SK-N-MC (cell line): ENCODE measurements at regions not wholly inside any gene's neighbourhood (a gene's known extent, or its start where the extent isn't known, plus 50 kb on each side); places are given as distances from the start of the nearest gene placed in this dataset.

Source experiments
- DNase-seq: peaks from one replicate; pipeline ENCODE4 v3.0.0-alpha.2; 2011; ENCODE audit warnings: low read depth, low spot score
- H3K27ac ChIP-seq: fragments of 200-600 bp; sonication (generic); 2 replicates; pipeline ENCODE4 v1.5.1; 2016; ENCODE audit warnings: mixed run types
- H3K36me3 ChIP-seq: fragments of 200-600 bp; sonication (generic); 2 replicates; pipeline ENCODE4 v1.6.1; 2017; ENCODE audit warnings: antibody characterized with exemption, low read length, mixed read lengths; ENCODE audit not compliant: insufficient read depth
- H3K4me3 ChIP-seq: fragments of 200-600 bp; sonication (generic); 2 replicates; pipeline ENCODE4 v1.5.1; 2016
- H3K9ac ChIP-seq: fragments of 200-600 bp; sonication (generic); 2 replicates; pipeline ENCODE4 v1.8.0; 2017; ENCODE audit warnings: mixed run types, mixed read lengths; ENCODE audit not compliant: insufficient read length
- H3K9me3 ChIP-seq: fragments of 200-600 bp; sonication (generic); 2 replicates; pipeline ENCODE4 v1.6.1; 2017; ENCODE audit warnings: low read depth, mild to moderate bottlenecking, antibody characterized with exemption, low read length, moderate library complexity, mixed read lengths
- EZH2 ChIP-seq: fragments of 200-600 bp; sonication (generic); IDR thresholded peaks from one replicate; pipeline ENCODE4 v1.6.1; 2017; ENCODE audit warnings: antibody characterized with exemption
- FOXP2 ChIP-seq: optimal IDR thresholded peaks from 2 replicates; pipeline ENCODE3; 2011; ENCODE audit warnings: mild to moderate bottlenecking, moderate library complexity; ENCODE audit not compliant: insufficient read depth; ENCODE audit errors: extremely low read length, control extremely low read depth
- POLR2AphosphoS5 ChIP-seq: IDR thresholded peaks from 2 replicates; pipeline ENCODE4 v1.6.1; 2012; ENCODE audit warnings: mild to moderate bottlenecking, low read depth, low read length, borderline replicate concordance

DNA sequence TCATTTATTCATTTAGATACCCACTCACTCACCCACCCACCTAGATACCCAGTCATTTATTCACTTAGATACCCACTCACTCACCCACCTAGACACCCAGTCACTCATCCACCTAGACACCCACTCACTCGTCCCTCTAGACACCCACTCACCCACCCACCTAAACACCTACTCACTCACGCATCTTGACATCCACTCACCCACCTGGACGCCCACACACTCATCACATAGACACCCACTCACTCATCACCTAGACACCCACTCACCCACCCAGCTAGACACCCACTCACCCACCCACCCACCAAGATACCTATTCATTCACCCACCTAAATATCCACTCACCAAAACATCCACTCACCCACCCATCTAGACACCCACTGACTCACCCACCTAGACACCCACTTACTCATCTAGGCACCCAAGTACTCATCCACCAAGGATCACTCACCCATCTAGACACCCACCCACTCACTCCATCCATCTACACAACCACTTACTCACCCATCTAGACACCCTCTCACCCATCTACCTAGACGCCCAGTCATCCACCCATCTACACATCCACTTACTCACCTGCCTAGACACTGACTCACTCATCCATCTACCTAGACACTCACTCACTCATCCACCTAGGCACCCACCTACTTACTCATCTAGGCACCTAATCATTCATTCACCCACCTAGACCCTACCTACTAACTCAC lies 723.7 kb upstream of the RAB6C start:
- no peaks in the 10 kb centered on the region for H3K9me3 ChIP-seq
- H3K9ac ChIP-seq, result no peak overlapping the region
- no peak overlapping the region for H3K27ac ChIP-seq
- no peak overlapping the region for H3K4me3 ChIP-seq
- TF ChIP-seq FOXP2 (no peak), POLR2AphosphoS5 (no peak), EZH2 (no peak)
- no peaks in the 10 kb centered on the region for H3K36me3 ChIP-seq
- no peak for DNase-seq

DNA sequence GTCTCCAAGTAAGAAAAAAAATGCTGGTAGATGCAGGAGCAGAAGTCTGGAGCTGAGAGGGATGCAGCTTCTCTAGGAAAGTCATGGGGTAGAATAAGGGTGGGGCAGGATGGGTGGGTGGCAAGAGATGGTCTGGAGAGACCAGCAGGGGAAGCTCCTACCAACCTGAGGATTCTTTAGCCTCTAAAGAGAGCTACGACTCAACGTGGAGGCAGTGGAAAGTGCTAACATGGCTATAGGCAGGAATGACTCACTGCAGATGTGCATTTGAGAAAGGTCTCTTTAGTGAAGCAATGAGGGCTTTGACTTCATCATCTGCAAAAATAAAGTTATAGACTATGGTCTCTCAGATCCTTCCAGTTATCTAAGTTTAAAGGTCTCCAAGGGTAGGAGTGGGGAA lies 722.8 kb upstream of the RAB6C start:
- TF ChIP-seq EZH2, result no peak
- no peak for TF ChIP-seq FOXP2
- TF ChIP-seq POLR2AphosphoS5, result no peak
- no peak for DNase-seq
- Histone ChIP-seq H3K36me3 (no peaks in the 10 kb centered on the region), H3K9ac (no peak overlapping the region), H3K27ac (no peak overlapping the region), H3K9me3 (no peaks in the 10 kb centered on the region), H3K4me3 (no peak overlapping the region)

DNA sequence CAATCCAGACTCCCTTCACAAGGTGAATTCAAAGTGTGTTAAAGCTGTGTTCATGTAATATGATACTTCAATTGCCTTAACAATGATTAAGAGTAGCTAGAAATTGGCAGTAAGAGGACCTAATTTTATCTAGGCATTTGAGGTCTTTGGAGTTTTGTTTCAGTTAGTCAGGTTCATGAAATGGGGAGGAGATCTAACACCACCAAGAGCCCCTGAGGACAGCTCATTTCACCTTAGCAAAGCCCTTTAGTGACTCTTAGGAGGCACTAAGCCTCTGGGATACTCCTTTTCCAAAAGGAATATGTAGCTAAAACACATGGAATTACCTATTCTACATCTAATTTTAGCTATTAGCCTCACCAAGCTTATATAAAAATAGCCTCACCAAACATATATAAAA lies 716.5 kb upstream of the RAB6C start:
- Histone ChIP-seq H3K9ac (no peak overlapping the region), H3K4me3 (no peak overlapping the region), H3K27ac (no peak overlapping the region), H3K36me3 (no peaks in the 10 kb centered on the region), H3K9me3 (no peaks in the 10 kb centered on the region)
- DNase-seq, result no peak
- no peak for TF ChIP-seq FOXP2
- TF ChIP-seq POLR2AphosphoS5, result no peak
- no peak for TF ChIP-seq EZH2

DNA sequence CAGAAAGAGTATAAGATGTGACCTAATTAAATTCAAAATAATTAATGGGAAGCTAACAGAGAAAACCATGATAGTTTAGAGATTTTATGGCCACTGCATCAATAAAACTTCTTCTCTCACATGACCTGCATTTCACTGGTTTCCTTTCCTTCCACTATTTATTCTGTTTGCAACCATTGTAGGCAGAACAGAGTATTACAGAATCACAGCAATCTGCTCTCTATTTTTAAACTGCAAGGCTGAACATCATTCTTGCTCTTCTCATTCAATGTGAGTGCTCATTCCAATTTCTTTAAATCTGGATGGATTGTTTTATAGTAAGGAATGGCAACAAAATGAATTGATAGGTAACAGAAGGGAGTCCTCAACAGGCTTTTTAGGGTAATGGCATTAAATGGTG lies 715.5 kb upstream of the RAB6C start:
- Histone ChIP-seq H3K9me3 (no peaks in the 10 kb centered on the region), H3K27ac (no peak overlapping the region), H3K9ac (no peak overlapping the region), H3K4me3 (no peak overlapping the region), H3K36me3 (no peaks in the 10 kb centered on the region)
- no peak for TF ChIP-seq EZH2
- no peak for DNase-seq

GRCh38 chr2:129267559-129267958 lies 711.9 kb upstream of the RAB6C start:
- Histone ChIP-seq H3K9ac (no peak overlapping the region), H3K36me3 (no peaks in the 10 kb centered on the region), H3K9me3 (no peaks in the 10 kb centered on the region), H3K27ac (no peak overlapping the region), H3K4me3 (no peak overlapping the region)
- TF ChIP-seq EZH2 (no peak), POLR2AphosphoS5 (no peak), FOXP2 (no peak)
- DNase-seq, result no peak

DNA sequence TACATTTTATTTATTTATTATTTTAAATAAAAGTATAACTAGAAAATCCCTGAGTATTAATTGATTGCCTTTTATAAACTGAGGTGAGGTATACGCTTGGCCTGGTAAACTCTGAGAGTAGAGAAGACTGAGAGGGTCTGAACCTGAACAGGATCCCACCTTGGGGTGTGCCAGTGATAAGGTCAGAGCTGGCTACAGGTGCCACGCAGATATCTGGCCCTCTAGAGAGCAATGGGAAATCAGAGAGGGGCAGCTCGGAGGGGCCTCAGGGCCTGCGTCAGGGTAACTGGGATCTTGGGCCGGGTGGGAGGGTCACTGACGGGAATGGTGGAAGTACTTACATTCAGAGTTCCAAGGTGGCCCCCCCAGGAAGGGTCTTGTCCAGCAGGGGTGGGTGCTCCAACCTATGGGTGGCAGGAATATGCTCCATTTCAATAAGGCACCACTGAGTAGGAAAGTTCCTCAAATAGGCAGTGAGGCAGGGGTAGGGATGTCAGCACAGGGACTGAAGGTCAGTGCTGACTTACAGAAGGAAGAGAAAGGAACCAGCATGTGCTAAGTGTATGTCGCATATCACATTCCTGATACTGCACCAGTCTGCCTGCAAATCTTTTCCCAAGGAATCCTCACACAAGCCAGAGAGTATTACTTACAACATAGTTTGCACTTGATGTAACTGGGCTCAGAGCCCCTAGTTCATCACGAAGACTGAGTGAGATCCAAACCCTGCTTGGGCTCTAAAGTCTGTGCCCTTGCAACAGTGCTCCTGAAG lies 706.0 kb upstream of the RAB6C start:
- DNase-seq, result no peak
- no peak for TF ChIP-seq POLR2AphosphoS5
- no peak for TF ChIP-seq FOXP2
- TF ChIP-seq EZH2, result no peak
- Histone ChIP-seq H3K27ac (no peak overlapping the region), H3K9ac (no peak overlapping the region), H3K4me3 (no peak overlapping the region), H3K9me3 (no peaks in the 10 kb centered on the region), H3K36me3 (no peaks in the 10 kb centered on the region)

GRCh38 chr2:129274038-129274415 lies 705.4 kb upstream of the RAB6C start:
- Histone ChIP-seq H3K36me3 (no peaks in the 10 kb centered on the region), H3K9me3 (no peaks in the 10 kb centered on the region), H3K27ac (no peak overlapping the region), H3K9ac (no peak overlapping the region), H3K4me3 (no peak overlapping the region)
- TF ChIP-seq EZH2, result no peak
- TF ChIP-seq POLR2AphosphoS5, result no peak
- TF ChIP-seq FOXP2, result no peak
- no peak for DNase-seq

GRCh38 chr2:129274918-129275317 lies 704.5 kb upstream of the RAB6C start:
- Histone ChIP-seq H3K9me3 (no peaks in the 10 kb centered on the region), H3K36me3 (no peaks in the 10 kb centered on the region), H3K4me3 (no peak overlapping the region), H3K9ac (no peak overlapping the region), H3K27ac (no peak overlapping the region)
- TF ChIP-seq FOXP2 (no peak), EZH2 (no peak), POLR2AphosphoS5 (no peak)
- DNase-seq, result no peak

GRCh38 chr2:129275706-129276105 lies 703.8 kb upstream of the RAB6C start:
- no peak overlapping the region for H3K4me3 ChIP-seq
- TF ChIP-seq FOXP2, result no peak
- no peak overlapping the region for H3K9ac ChIP-seq
- H3K27ac ChIP-seq, result no peak overlapping the region
- no peak for DNase-seq
- no peaks in the 10 kb centered on the region for H3K36me3 ChIP-seq
- no peaks in the 10 kb centered on the region for H3K9me3 ChIP-seq
